HG03520 (cell line): ENCODE measurements at regions not wholly inside any gene's neighbourhood (a gene's known extent, or its start where the extent isn't known, plus 50 kb on each side); places are given as distances from the start of the nearest gene placed in this dataset.

ENCODE experiments used
- ATAC-seq: cut with Tn5 transposase; IDR thresholded peaks from one replicate; pipeline ENCODE4 v1.9.1; 2021; ENCODE audit warnings: mild to moderate bottlenecking, moderate library complexity; ENCODE audit not compliant: unreplicated experiment

DNA sequence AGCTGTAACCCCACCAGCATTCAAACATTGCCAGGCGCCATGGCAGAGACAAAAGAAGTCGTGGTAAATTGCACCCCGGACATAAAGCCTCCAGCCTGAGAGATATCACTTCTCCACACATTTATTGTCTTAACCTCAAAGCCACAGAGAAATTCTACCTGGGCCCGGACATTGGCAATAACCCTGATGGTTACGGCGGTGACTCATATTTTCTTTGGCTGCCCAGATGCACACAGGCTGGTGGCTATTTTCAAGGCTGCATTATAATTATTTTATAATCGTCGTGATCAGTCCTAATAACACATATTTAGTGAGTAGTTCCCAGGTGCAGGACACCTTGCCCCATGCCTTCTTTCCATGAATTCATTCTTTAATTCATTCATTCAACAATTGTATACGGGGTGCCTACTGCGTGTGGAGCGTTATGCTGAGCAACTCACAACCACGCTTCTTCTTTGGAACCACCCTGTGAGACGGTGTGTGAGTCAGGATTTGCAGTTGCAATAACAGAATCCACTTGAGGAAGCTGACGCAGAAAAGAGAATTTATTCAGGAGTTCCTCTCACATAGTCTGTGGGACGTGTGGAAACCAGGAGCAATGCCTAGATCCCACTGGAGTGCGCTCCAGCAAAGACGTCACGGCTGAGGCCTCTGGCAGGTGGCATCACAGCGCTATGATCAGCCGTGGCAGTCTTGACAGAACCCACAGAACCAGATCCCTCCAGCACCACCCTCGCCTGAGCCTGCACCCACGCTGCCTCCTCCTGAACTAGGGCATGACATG is 245.7 kb downstream of the FOXL1 start:
- no peak for ATAC-seq

- no peak for ATAC-seq
Measured at GRCh38 chr16:86824751-86825296, 246.5 kb downstream of the FOXL1 start.

GRCh38 chr16:86825631-86826030 is 247.3 kb downstream of the FOXL1 start:
- no peak for ATAC-seq

GRCh38 chr16:86826941-86827340 is 248.6 kb downstream of the FOXL1 start:
- ATAC-seq: no peak

- no peak for ATAC-seq
Measured at GRCh38 chr16:86827521-86827920, 249.2 kb downstream of the FOXL1 start.

DNA sequence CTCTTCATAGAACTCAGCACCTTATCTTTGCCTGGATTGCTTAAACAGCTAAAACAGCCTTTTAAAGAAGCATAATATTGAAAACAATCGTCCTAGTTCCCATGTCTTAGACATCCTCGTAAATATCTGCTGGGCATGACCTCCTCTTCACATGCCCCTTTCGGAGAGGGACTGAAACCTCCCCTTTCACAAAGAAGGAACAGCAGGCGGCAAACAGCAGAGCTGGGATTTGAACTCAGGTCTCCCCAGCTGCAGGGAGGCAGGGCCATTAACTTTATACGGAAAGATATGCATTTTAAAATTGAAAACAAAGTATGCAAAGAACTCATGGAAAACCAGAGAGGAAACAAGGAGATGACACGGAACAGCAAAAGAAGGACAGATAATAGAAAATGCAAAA is 249.9 kb downstream of the FOXL1 start:
- no peak for ATAC-seq

DNA sequence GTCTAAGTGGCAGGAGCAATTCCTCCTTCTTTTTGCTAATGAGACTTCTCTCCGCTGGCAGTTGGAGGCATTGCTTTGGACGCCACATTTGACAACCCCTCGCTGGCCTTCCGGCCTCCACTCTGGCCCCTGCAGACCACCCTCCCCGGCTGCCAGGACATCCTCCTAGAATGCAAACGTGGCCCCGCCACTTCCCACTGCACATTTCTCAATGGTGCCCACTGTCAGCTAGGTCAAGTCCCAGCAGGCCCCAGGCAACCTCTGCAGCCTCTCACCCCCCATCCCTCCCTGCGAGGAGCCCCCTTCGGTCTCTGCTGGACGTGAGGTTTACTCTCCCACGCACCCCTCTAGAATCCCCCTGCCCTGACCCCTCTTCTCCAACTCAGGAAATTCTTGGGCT is 250.3 kb downstream of the FOXL1 start:
- no peak for ATAC-seq

- no peak for ATAC-seq
Measured at GRCh38 chr16:86831366-86831765, 253.0 kb downstream of the FOXL1 start.

GRCh38 chr16:86833136-86833535 is 254.8 kb downstream of the FOXL1 start:
- ATAC-seq: no peak

DNA sequence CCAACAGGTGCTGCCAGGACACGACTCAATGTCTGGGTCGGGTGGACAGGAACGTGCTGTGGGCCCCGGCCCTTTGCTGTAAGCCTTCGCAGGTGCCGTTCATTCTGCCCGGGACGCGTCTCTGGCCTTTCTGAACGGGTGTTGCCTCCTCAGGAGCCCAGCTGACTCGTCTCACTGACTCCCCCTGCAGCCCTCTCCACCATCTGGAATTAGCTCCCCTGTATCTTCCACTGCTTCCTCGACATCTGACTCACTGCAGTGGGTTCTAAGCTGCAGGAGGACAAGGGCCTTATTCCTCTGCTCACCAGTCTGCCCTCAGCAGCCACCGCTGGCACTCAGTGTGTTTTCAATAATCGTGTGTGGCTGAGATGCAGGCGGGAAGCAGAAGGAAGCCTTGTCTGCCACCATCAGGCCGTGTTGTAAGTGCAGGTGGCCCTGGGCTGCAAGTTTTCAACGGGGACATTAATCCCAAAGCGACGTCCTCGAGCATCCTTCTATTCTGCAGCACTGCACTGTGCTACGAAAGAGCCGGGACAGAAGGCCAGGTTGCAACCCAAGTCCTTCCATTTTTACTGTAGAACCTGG is 256.2 kb downstream of the FOXL1 start:
- no peak for ATAC-seq

DNA sequence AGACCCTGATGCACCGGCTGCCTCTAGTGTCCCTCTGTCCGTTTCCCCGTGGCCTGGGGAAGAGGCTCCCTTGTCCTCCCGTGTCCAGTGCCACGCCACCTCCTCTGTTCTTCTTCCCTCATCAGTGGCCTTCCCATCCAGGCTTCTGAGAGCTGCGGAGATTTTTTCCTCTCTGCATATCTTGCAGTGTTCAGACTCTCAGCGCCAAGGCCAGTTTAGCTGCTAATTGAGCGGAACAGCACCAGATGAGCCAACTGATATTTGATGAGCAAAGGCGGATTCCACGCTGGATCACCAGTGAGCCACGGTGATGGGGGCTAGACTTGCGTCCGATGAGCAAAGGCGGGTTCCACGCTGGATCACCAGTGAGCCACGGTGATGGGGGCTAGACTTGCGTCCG is 257.6 kb downstream of the FOXL1 start:
- ATAC-seq: no peak

DNA sequence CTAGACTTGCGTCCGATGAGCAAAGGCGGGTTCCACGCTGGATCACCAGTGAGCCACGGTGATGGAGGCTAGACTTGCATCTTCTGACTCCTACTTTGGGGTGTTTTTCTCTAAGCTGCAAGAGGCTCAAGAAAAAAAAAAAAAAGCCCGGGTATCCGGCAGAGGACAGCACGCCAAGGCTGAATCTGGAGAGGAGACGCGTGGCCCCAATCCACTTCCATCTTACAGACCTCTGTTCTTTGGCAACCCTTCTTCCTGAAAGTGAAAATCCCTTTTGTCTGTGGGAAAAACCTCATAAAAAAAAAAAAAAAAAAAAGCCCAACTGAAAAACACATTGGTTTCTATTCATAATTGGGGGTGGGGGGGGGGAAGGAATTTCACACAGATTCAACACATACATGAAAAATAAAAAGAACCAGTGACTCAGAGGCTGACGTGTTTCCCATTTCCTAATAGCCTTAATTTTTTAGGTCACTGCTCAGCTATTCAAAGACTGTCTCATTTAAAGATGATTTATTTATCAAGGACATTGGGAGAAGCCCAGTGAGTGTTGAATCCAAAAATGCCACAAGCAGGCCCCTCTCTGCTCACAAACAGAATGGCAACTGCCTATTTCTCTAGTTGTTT is 258.3 kb downstream of the FOXL1 start:
- no peak for ATAC-seq

GRCh38 chr16:86843812-86844211 is 265.5 kb downstream of the FOXL1 start:
- ATAC-seq: no peak

- ATAC-seq: no peak
Measured at GRCh38 chr16:86844695-86845094, 266.3 kb downstream of the FOXL1 start.

DNA sequence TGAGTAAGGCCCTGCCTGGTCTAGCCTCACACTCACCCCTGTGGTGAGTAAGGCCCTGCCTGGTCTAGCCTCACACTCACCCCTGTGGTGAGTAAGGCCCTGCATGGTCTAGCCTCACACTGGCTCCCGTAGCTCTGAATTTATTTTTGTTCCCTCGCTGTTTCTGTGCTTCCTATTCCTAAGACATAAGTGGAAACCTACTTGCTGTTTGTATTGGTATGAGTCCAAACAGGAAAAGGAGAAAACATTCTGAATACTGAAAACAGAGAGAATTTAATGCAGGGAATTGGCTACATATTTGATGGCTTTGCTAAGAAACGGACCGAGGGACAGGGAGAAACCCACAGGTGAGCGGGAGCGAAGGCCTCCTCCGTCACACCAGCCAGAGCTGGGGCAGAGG is 267.8 kb downstream of the FOXL1 start:
- ATAC-seq: no peak

DNA sequence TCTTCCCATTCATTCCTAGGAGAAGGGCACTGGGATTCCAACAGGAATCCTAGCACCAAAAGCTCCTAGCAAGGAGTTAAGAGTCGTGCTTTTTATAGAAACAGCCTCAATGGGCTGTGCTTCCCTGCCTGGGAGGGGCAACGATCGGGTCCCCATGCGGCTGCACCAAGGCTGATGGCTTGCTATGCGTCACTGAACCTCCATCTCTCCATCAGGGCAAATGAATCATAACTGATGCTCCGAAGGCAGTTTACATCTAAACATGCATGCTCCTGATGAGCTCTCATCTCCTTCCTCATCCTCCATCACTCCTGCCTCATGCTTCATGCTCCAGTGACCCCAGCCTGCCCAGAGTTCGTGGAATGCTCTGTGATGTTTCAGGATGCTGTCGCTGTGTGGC is 270.5 kb downstream of the FOXL1 start:
- no peak for ATAC-seq

DNA sequence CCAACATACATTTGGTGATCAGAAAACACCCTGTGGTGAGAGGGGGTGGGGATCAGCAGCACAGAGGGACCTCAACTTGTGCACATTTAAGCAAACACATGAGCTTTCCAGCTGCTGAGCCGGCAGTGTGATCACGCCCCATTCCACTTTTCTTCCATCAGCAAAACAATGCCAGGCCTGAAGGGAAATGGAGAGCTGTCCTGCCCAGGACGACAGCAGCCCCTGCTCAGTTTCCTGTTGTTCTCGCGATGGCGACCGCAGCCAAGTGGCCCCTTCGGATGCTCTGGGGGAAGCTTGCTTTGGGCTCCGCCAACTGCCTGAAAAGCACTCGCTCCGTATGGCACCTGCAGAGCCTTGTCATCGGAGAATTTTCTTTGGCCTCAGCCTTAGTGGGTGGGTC is 272.3 kb downstream of the FOXL1 start:
- no peak for ATAC-seq

GRCh38 chr16:86852135-86852534 is 273.8 kb downstream of the FOXL1 start:
- no peak for ATAC-seq

DNA sequence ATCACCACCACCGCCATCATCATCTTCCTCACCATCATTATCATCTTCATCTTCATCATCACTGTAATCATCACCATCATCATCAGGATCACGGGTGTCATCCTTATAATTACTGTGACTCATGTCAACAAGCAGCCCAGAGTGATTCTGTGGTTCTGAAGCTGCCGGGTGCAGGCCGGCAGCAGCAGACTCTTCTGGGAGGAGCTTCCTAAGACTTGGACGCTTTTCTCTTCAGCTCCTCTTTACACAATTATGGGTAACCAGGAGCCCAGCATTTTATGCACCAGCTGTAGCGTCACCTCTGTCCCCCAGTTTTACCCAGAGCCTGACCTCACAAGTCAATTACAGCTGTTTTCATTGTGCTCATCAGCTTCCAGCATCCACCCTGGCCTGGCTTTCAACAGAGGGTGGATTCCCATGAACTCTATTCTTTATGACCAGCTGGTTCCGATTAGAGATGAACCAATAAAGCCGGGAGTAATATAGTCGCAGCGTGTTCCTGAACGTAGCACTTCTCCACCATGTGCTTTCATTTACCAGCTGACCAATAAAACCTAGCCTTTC is 275.8 kb downstream of the FOXL1 start:
- no peak for ATAC-seq

GRCh38 chr16:86854626-86855294 is 276.4 kb downstream of the FOXL1 start:
- no peak for ATAC-seq

GRCh38 chr16:86856946-86857586 is 278.7 kb downstream of the FOXL1 start:
- no peak for ATAC-seq
